DOHH2 (cell line): ENCODE measurements at regions not wholly inside any gene's neighbourhood (a gene's known extent, or its start where the extent isn't known, plus 50 kb on each side); places are given as distances from the start of the nearest gene placed in this dataset.

Experiments used
- H3F3A ChIP-seq: fragments of 200-600 bp; sonication (generic), shearing (Covaris generic); 2 replicates; pipeline ENCODE4 v1.6.0; 2016; ENCODE audit warnings: antibody characterized with exemption, mild to moderate bottlenecking; ENCODE audit not compliant: control insufficient read depth, insufficient read depth
- H3K27ac ChIP-seq: fragments of 200-600 bp; sonication (generic); 2 replicates; pipeline ENCODE4 v1.5.1; 2014; ENCODE audit warnings: low read depth, mild to moderate bottlenecking, low read length, moderate library complexity
- H3K27me3 ChIP-seq: fragments of 200-600 bp; sonication (generic); 2 replicates; pipeline ENCODE4 v1.6.1; 2014; ENCODE audit warnings: mild to moderate bottlenecking, low read length, mixed read lengths; ENCODE audit not compliant: control insufficient read depth
- H3K36me3 ChIP-seq: fragments of 200-600 bp; sonication (generic); 2 replicates; pipeline ENCODE4 v1.6.1; 2014; ENCODE audit warnings: mild to moderate bottlenecking, low read length, moderate library complexity, mixed read lengths; ENCODE audit not compliant: control insufficient read depth
- H3K4me1 ChIP-seq: fragments of 200-600 bp; sonication (generic); 2 replicates; pipeline ENCODE4 v1.6.1; 2014; ENCODE audit warnings: mild to moderate bottlenecking, low read length, mixed read lengths; ENCODE audit not compliant: control insufficient read depth
- H3K4me2 ChIP-seq: fragments of 200-600 bp; sonication (generic); 2 replicates; pipeline ENCODE4 v1.6.0; 2014; ENCODE audit warnings: mild to moderate bottlenecking, low read length, moderate library complexity
- H3K4me3 ChIP-seq: fragments of 200-600 bp; sonication (generic); 2 replicates; pipeline ENCODE4 v1.5.1; 2014; ENCODE audit warnings: mild to moderate bottlenecking, low read length, mixed read lengths
- H3K79me2 ChIP-seq: fragments of 200-600 bp; sonication (generic); 2 replicates; pipeline ENCODE4 v1.6.1; 2014; ENCODE audit warnings: mild to moderate bottlenecking, low read length, mixed read lengths; ENCODE audit not compliant: control insufficient read depth
- H3K9me2 ChIP-seq: fragments of 200-600 bp; sonication (generic); replicated peaks from 2 replicates; pipeline ENCODE4 v1.6.1; 2014; ENCODE audit warnings: mild to moderate bottlenecking, low read length, mixed read lengths; ENCODE audit not compliant: control insufficient read depth
- H3K9me3 ChIP-seq: fragments of 200-600 bp; sonication (generic); 2 replicates; pipeline ENCODE4 v1.6.1; 2014; ENCODE audit warnings: antibody characterized with exemption, low read length, mixed read lengths; ENCODE audit not compliant: control insufficient read depth, insufficient read depth
- H4K20me1 ChIP-seq: fragments of 200-600 bp; sonication (generic); 2 replicates; pipeline ENCODE4 v1.6.0; 2014; ENCODE audit warnings: low read depth, mild to moderate bottlenecking, antibody characterized with exemption, low read length, moderate library complexity; ENCODE audit not compliant: control insufficient read depth, insufficient read depth
- EZH2phosphoT487 ChIP-seq: fragments of 200-600 bp; sonication (generic); IDR thresholded peaks from 2 replicates; pipeline ENCODE4 v1.6.1; 2017; ENCODE audit warnings: borderline replicate concordance, mild to moderate bottlenecking, antibody characterized with exemption, low read length, moderate library complexity, mixed read lengths
- TF ChIP-seq, protein P1 (sequence below): fragments of 200-600 bp; sonication (generic); IDR thresholded peaks from one replicate; pipeline ENCODE4 v1.5.1; 2014; ENCODE audit warnings: antibody characterized with exemption, mild to moderate bottlenecking, low read depth, low read length; ENCODE audit not compliant: poor library complexity, severe bottlenecking

GRCh38 chr3:20846832-20847231, 660.8 kb upstream of the SGO1 start:
- Histone ChIP-seq H3K27ac (no peak overlapping the region), H3K4me3 (no peak overlapping the region), H3K4me2 (no peak overlapping the region), H3K36me3 (no peaks in the 10 kb centered on the region), H3K4me1 (no peaks in the 10 kb centered on the region), H3K27me3 (no peaks in the 10 kb centered on the region), H3K79me2 (no peaks in the 10 kb centered on the region), H3K9me3 (no peaks in the 10 kb centered on the region), H4K20me1 (no peaks in the 10 kb centered on the region), H3K9me2 (no peaks in the 10 kb centered on the region), H3F3A (no peaks in the 10 kb centered on the region)
- TF ChIP-seq EZH2phosphoT487, result no peak
- TF ChIP-seq, protein P1, sequence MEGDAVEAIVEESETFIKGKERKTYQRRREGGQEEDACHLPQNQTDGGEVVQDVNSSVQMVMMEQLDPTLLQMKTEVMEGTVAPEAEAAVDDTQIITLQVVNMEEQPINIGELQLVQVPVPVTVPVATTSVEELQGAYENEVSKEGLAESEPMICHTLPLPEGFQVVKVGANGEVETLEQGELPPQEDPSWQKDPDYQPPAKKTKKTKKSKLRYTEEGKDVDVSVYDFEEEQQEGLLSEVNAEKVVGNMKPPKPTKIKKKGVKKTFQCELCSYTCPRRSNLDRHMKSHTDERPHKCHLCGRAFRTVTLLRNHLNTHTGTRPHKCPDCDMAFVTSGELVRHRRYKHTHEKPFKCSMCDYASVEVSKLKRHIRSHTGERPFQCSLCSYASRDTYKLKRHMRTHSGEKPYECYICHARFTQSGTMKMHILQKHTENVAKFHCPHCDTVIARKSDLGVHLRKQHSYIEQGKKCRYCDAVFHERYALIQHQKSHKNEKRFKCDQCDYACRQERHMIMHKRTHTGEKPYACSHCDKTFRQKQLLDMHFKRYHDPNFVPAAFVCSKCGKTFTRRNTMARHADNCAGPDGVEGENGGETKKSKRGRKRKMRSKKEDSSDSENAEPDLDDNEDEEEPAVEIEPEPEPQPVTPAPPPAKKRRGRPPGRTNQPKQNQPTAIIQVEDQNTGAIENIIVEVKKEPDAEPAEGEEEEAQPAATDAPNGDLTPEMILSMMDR, result no peak

GRCh38 chr3:20846066-20846465, 660.1 kb upstream of the SGO1 start:
- no peaks in the 10 kb centered on the region for H3K36me3 ChIP-seq
- H3K79me2 ChIP-seq, result no peaks in the 10 kb centered on the region
- no peak overlapping the region for H3K27ac ChIP-seq
- no peaks in the 10 kb centered on the region for H3K27me3 ChIP-seq
- no peaks in the 10 kb centered on the region for H3K9me3 ChIP-seq
- no peak overlapping the region for H3K4me2 ChIP-seq
- H3K4me3 ChIP-seq, result no peak overlapping the region
- no peaks in the 10 kb centered on the region for H4K20me1 ChIP-seq
- H3F3A ChIP-seq, result no peaks in the 10 kb centered on the region
- no peaks in the 10 kb centered on the region for H3K9me2 ChIP-seq
- TF ChIP-seq, protein P1, result no peak
- no peak for TF ChIP-seq EZH2phosphoT487
- no peaks in the 10 kb centered on the region for H3K4me1 ChIP-seq

DNA sequence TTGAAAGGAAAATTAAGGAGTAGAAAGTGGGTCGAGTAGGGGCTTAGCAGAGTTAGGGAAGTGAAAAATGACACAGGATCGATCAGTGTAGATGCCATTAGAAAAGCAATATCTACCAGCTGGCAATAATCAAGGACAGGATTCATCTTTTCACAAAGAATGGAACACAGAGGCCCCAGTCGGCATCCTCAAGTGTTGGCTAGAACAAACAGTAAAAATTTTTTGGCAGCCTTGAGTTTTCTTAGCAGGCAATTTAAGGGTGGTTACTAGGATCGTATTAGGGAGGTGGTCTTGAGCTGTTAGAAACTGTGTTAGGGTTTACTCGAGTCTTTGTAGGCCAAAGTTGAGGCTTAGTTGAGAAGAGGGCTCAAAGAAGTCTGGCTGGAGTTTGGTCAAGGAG, 658.8 kb upstream of the SGO1 start:
- H3K79me2 ChIP-seq, result no peaks in the 10 kb centered on the region
- H3K9me3 ChIP-seq, result no peaks in the 10 kb centered on the region
- no peaks in the 10 kb centered on the region for H3F3A ChIP-seq
- H3K9me2 ChIP-seq, result no peaks in the 10 kb centered on the region
- H3K4me2 ChIP-seq, result no peak overlapping the region
- no peaks in the 10 kb centered on the region for H3K4me1 ChIP-seq
- H4K20me1 ChIP-seq, result no peaks in the 10 kb centered on the region
- TF ChIP-seq EZH2phosphoT487, result no peak
- TF ChIP-seq, protein P1, result no peak
- no peaks in the 10 kb centered on the region for H3K27me3 ChIP-seq
- no peak overlapping the region for H3K4me3 ChIP-seq
- H3K36me3 ChIP-seq, result no peaks in the 10 kb centered on the region
- H3K27ac ChIP-seq, result no peak overlapping the region
